ENCODE measurements at regions not wholly inside any gene's neighbourhood (a gene's known extent, or its start where the extent isn't known, plus 50 kb on each side); places are given as distances from the start of the nearest gene placed in this dataset.

DNA sequence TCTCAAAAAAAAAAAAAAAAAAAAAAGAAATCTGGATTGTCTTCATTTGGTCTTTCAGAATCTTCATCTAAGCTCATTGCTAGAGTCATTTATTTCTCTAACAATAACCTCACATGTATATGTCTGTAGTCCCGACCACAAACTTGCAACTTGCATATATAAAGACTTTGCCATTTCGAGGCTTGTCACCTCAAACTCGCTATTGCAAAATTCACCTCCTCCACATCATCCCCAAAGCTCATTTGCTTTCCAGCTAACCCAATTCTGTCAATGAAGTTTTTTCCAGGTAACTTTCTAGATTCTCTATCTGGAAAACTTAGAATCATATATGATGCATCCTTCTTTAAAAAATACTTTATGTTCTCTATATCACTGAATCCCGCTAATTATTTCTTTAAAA lies 393.2 kb upstream of the ATXN7L3B start:
- no peak overlapping the region for H3K4me3 Mint-ChIP-seq
- Histone ChIP-seq H3K27me3 (replicated peaks in 1 of 4; ENCODE audit: control extremely low read depth in 1 of 4, control insufficient read depth in 3 of 4, insufficient read depth in 4 of 4, low read length in 3 of 4) (no peaks in the 10 kb centered on the region), H3K27ac (ENCODE audit: low read length in 2 of 2) (no peak overlapping the region), H4K20me1 (ENCODE audit: control insufficient read depth, insufficient read depth, low read length, poor library complexity, severe bottlenecking) (no peaks in the 10 kb centered on the region), H2AFZ (ENCODE audit: insufficient read depth, low read depth, low read length, poor library complexity, severe bottlenecking) (no peak overlapping the region), H3K36me3 (replicated peaks in 1 of 2; ENCODE audit: control extremely low read depth in 1 of 2, control insufficient read depth in 1 of 2, extremely low read depth in 1 of 2, insufficient read depth in 2 of 2, low read length in 1 of 2) (no peaks in the 10 kb centered on the region), H3K9ac (ENCODE audit: low read length) (no peak overlapping the region), H3K9me3 (ENCODE audit: control extremely low read depth in 1 of 3, control insufficient read depth in 2 of 3, insufficient read depth in 1 of 3, low read length in 2 of 3) (no peaks in the 10 kb centered on the region), H3K79me2 (ENCODE audit: control insufficient read depth, insufficient read depth, low read length) (no peaks in the 10 kb centered on the region), H3K4me2 (replicated peaks; ENCODE audit: low read depth, low read length, poor library complexity, severe bottlenecking) (no peak overlapping the region), H3K4me1 (ENCODE audit: control insufficient read depth in 2 of 2, insufficient read depth in 2 of 2, low read length in 2 of 2) (no peaks in the 10 kb centered on the region), H3K4me3 (ENCODE audit: control extremely low read depth in 1 of 5, extremely low read depth in 1 of 5, insufficient read depth in 1 of 5, low read depth in 2 of 5, low read length in 4 of 5) (no peak overlapping the region)
- no peaks in the 10 kb centered on the region for H3K4me1 Mint-ChIP-seq
- H3K27ac Mint-ChIP-seq, result no peak overlapping the region
- ChIA-PET CTCF (interaction anchor here (0.8 kb wide), 1 partner anchor 1338 kb away, joined by 5 read pairs; no protein-coding TSS in a partner anchor), POLR2A (no interaction called here)
- no peak for ATAC-seq (ENCODE audit: low read depth)
- H3K27me3 Mint-ChIP-seq, result no peaks in the 10 kb centered on the region
- intact Hi-C loops (cut with micrococcal nuclease), result no loop called here
- no peak for TF ChIP-seq EZH2 (IDR thresholded peaks at IDR 0.05; ENCODE audit: borderline replicate concordance, insufficient read depth, low read depth, low read length, poor library complexity, severe bottlenecking)
- TF ChIP-seq, protein P1, sequence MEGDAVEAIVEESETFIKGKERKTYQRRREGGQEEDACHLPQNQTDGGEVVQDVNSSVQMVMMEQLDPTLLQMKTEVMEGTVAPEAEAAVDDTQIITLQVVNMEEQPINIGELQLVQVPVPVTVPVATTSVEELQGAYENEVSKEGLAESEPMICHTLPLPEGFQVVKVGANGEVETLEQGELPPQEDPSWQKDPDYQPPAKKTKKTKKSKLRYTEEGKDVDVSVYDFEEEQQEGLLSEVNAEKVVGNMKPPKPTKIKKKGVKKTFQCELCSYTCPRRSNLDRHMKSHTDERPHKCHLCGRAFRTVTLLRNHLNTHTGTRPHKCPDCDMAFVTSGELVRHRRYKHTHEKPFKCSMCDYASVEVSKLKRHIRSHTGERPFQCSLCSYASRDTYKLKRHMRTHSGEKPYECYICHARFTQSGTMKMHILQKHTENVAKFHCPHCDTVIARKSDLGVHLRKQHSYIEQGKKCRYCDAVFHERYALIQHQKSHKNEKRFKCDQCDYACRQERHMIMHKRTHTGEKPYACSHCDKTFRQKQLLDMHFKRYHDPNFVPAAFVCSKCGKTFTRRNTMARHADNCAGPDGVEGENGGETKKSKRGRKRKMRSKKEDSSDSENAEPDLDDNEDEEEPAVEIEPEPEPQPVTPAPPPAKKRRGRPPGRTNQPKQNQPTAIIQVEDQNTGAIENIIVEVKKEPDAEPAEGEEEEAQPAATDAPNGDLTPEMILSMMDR (IDR thresholded peaks at IDR 0.05), result no peak
- WGBS (ENCODE audit: insufficient coverage), result 80% methylated on average over 1 of the region's 4 CpGs
- no peaks in the 10 kb centered on the region for H3K9me3 Mint-ChIP-seq (ENCODE audit: insufficient read depth)
- DNase-seq, result no peak

DNA sequence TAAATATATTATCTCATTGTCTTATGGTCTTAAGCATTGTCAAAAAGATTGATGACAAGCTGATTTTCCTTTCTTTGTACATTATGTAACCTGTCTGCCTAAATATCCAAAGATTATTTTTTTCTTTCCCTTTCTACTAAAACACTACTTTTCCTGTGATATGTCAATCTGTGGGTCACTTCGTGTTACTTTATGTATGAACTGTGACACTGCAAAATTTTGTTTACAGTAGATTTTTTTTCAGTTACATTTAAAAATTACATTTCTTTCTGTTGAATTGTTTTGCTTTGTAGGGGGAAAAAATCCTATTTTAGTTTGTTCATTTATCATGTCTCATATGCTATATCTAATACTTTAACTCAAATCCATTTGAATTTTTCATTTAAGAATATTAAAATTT lies 392.3 kb upstream of the ATXN7L3B start:
- no peaks in the 10 kb centered on the region for H3K9me3 ChIP-seq (ENCODE audit: control extremely low read depth in 1 of 3, control insufficient read depth in 2 of 3, insufficient read depth in 1 of 3, low read length in 2 of 3)

More for the DNA sequence above, 392.3 kb upstream of the ATXN7L3B start:
- Histone ChIP-seq H2AFZ (ENCODE audit: insufficient read depth, low read depth, low read length, poor library complexity, severe bottlenecking) (no peak overlapping the region), H3K27me3 (replicated peaks in 1 of 4; ENCODE audit: control extremely low read depth in 1 of 4, control insufficient read depth in 3 of 4, insufficient read depth in 4 of 4, low read length in 3 of 4) (no peaks in the 10 kb centered on the region), H3K36me3 (replicated peaks in 1 of 2; ENCODE audit: control extremely low read depth in 1 of 2, control insufficient read depth in 1 of 2, extremely low read depth in 1 of 2, insufficient read depth in 2 of 2, low read length in 1 of 2) (no peaks in the 10 kb centered on the region), H3K27ac (ENCODE audit: low read length in 2 of 2) (no peak overlapping the region), H3K9ac (ENCODE audit: low read length) (no peak overlapping the region), H3K4me1 (ENCODE audit: control insufficient read depth in 2 of 2, insufficient read depth in 2 of 2, low read length in 2 of 2) (no peaks in the 10 kb centered on the region), H3K79me2 (ENCODE audit: control insufficient read depth, insufficient read depth, low read length) (no peaks in the 10 kb centered on the region), H3K4me3 (ENCODE audit: control extremely low read depth in 1 of 5, extremely low read depth in 1 of 5, insufficient read depth in 1 of 5, low read depth in 2 of 5, low read length in 4 of 5) (no peak overlapping the region), H4K20me1 (ENCODE audit: control insufficient read depth, insufficient read depth, low read length, poor library complexity, severe bottlenecking) (no peaks in the 10 kb centered on the region), H3K4me2 (replicated peaks; ENCODE audit: low read depth, low read length, poor library complexity, severe bottlenecking) (no peak overlapping the region)
- H3K4me3 Mint-ChIP-seq, result no peak overlapping the region
- intact Hi-C loops (cut with micrococcal nuclease), result no loop called here
- no peaks in the 10 kb centered on the region for H3K9me3 Mint-ChIP-seq (ENCODE audit: insufficient read depth)
- H3K27me3 Mint-ChIP-seq, result no peaks in the 10 kb centered on the region
- no peak for ATAC-seq (ENCODE audit: low read depth)
- CTCF ChIA-PET, result no interaction called here
- no peak overlapping the region for H3K27ac Mint-ChIP-seq
- no CpG with 5 or more reads among the region's 1 CpG for WGBS (ENCODE audit: insufficient coverage)
- H3K4me1 Mint-ChIP-seq, result no peaks in the 10 kb centered on the region
- DNase-seq, result no peak
- TF ChIP-seq EZH2 (IDR thresholded peaks at IDR 0.05; ENCODE audit: borderline replicate concordance, insufficient read depth, low read depth, low read length, poor library complexity, severe bottlenecking), result no peak
- TF ChIP-seq, protein P1 (IDR thresholded peaks at IDR 0.05), result no peak
- POLR2A ChIA-PET, result no interaction called here

Data from B cell (primary cell).